ENCODE measurements at regions not wholly inside any gene's neighbourhood (a gene's known extent, or its start where the extent isn't known, plus 50 kb on each side); places are given as distances from the start of the nearest gene placed in this dataset.

DNA sequence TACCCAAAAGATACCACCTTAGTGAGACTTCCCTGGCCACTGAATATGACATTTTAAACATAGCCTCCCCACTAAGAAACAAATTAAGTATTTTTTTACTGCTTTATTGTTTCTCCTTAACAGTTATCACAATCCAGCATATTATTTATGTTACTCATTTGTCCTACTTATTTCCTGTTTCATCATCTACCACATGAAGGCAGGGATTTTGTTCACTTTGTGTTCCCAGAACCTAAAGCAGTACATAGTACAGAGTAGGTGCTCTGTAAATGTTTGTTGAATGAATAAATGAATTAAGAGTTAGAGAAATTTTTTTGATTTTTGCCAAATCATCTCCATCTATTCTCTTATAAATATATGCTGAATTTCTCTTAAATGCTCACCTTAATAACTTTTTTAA is 318.4 kb upstream of the GIMD1 start:
- DNase-seq (ENCODE audit: low read depth in 1 of 2, low spot score in 1 of 2) = no peak

GRCh38 chr4:106681381-106681921 is 312.9 kb upstream of the GIMD1 start:
- DNase-seq (ENCODE audit: low read depth in 1 of 2, low spot score in 1 of 2) = no peak

DNA sequence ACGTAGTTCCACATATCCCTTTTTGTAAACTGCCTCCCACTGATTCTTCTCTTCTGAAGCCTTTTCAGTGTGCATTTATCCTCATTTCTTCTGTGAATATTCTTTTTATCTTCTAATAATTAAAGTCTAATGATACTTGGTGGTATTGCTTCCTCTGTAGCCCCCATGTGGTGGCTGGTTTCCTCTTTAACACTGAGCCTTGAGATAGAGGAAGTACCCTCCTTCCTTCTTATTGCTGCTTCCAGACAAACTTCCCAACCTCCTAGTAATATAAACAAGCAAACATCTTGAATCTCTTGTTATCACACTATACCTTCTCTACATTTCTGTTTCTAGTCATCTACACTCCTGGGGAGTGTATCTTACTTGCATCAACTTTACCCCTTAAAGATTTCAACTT is 310.5 kb upstream of the GIMD1 start:
- no peak for DNase-seq (ENCODE audit: low read depth in 1 of 2, low spot score in 1 of 2)

DNA sequence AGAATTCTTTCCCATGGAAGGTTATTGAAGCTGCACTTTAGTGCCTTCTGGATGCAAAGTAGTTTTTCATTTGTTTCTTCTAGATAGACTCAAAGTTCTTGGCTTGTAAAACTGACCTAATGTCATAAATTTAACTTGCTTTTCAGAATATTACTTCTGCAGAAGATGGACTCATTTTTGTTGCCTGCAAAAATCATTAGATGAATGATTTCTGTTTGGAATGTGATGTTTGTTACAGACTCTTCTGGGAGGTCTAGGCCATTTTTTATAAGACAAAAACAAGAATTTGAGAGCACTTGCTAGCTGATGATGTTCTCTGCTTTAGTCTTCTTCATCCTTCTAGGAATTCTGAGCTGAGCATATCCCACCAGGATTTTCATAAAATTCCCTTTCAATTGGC is 308.6 kb upstream of the GIMD1 start:
- DNase-seq (ENCODE audit: low read depth in 1 of 2, low spot score in 1 of 2) = no peak

- no peak for DNase-seq (ENCODE audit: low read depth in 1 of 2, low spot score in 1 of 2)
Measured at GRCh38 chr4:106676173-106676921, 307.8 kb upstream of the GIMD1 start.

- no peak for DNase-seq (ENCODE audit: low read depth in 1 of 2, low spot score in 1 of 2)
Measured at GRCh38 chr4:106671716-106672115, 303.1 kb upstream of the GIMD1 start.

DNA sequence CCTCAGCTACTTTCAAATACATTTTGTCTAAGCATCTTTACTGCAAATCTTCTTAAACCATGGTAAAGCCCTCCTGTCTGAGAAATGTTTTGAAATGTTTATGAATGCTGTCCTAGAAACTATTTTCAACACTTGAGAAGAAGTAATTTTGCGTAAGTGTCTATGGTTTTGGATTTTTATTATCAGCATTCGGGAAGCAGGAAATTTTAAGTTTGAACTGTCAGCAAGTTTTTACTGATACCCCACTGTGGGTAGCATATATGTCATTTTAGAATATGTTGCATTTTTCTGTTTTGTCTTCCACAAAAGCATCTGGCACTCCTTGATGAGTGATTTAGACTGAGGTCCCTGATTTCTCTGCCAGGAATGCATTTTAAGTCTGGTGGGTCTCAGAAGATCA is 302.4 kb upstream of the GIMD1 start:
- DNase-seq (ENCODE audit: low read depth in 1 of 2, low spot score in 1 of 2) = no peak

DNA sequence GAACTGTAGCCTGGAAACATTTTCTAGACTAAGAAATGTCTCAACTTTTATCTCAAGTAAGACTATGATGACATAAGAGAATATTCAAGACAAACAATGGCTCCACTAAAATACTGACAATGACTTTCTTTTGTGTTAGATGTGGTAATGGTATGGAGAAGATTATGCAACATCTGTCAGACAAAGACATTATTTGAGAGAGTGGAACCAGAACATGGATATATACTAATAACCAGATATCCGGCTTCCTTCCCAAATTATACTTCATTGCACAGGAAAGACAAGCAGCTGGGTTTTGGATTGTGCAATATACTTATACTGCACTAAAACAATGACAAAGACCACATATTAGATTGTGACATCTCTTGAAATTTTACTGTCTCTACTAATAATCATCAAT is 290.8 kb upstream of the GIMD1 start:
- no peak for DNase-seq (ENCODE audit: low read depth in 1 of 2, low spot score in 1 of 2)

DNA sequence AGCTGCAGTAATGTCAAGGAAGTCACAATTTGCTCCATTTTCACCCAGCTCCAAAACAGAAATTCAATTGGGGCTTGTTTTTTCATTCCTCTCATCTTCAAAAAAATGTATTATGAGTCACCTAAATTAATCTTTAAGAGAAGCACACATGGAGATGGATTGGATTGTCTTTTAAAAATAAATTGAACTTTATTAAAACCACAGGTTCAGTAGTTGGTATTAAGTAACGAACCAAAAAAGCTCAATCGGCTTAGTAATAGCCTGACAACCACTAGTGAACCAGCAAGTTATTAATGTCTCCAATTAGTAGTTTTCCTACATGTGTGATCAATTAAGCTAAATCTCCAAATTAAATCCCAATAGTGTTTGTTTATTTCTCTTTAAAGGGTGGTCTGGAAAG is 283.5 kb upstream of the GIMD1 start:
- no peak for DNase-seq (ENCODE audit: low read depth in 1 of 2, low spot score in 1 of 2)

GRCh38 chr4:106650701-106651100 is 282.1 kb upstream of the GIMD1 start:
- DNase-seq (ENCODE audit: low read depth in 1 of 2, low spot score in 1 of 2) = no peak

DNA sequence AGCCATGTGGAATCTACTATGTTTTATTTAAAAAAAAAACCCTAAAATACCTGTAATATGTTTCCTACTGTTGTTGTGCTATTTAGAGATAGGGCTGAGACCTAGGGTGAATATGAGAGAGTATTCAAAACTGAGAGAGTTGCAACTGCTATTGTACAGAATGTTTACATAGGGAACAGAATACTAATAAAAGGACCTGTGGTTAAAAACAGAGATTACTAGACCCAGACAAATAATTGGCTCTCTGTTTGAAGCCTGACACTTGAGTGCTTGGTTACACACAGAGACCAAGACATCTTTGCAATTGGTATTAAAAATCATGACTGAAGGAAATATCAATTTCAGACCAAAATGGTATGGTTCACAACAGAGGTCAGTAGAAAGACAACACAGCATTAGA is 278.9 kb upstream of the GIMD1 start:
- no peak for DNase-seq (ENCODE audit: low read depth in 1 of 2, low spot score in 1 of 2)

- DNase-seq (ENCODE audit: low read depth in 1 of 2, low spot score in 1 of 2) = no peak
Measured at GRCh38 chr4:106629268-106629625, 260.7 kb upstream of the GIMD1 start.

- no peak for DNase-seq (ENCODE audit: low read depth in 1 of 2, low spot score in 1 of 2)
Measured at GRCh38 chr4:106628586-106629267, 260.1 kb upstream of the GIMD1 start.

GRCh38 chr4:106627051-106627450 is 258.5 kb upstream of the GIMD1 start:
- DNase-seq (ENCODE audit: low read depth in 1 of 2, low spot score in 1 of 2) = no peak

- DNase-seq (ENCODE audit: low read depth in 1 of 2, low spot score in 1 of 2) = no peak
Measured at GRCh38 chr4:106624671-106625070, 256.1 kb upstream of the GIMD1 start.

DNA sequence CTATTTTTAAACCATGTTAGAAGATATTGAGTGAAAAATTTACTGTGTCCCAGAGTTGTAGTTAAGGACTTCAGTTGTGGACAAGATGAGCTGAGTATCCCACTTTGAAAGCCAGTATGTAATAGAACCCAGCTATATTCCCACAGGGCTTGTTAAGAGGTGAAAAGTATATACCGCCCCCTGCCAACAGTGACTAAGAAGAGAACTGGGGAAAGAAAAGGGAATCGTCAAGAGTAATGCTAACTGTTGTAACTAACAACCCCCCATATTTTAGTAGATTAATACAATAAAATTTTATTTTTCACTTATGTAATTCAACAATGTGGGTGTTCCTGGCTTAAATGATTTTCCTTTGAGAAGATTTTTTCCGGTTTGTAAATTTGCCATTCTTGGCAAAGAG is 250.4 kb upstream of the GIMD1 start:
- no peak for DNase-seq (ENCODE audit: low read depth in 1 of 2, low spot score in 1 of 2)

DNA sequence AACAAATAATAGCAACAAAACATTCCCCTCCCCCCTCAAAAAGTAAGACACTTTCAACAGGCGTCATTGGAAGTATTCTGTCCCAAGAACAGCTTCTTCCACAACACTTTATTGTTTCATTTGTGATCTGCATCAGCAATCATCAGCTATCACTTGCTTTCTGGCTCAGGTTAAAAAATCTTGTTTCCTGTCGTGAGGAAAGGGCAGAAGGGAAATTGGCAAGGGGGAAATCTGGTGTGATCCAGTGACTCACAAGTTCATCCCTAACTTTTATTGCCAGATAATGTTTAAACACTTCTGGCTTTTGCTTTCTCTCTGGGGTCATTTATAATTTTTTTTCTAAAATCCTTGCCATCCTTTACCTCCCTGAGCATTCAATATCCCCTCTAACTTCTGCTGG is 247.4 kb upstream of the GIMD1 start:
- DNase-seq (ENCODE audit: low read depth in 1 of 2, low spot score in 1 of 2) = no peak

DNA sequence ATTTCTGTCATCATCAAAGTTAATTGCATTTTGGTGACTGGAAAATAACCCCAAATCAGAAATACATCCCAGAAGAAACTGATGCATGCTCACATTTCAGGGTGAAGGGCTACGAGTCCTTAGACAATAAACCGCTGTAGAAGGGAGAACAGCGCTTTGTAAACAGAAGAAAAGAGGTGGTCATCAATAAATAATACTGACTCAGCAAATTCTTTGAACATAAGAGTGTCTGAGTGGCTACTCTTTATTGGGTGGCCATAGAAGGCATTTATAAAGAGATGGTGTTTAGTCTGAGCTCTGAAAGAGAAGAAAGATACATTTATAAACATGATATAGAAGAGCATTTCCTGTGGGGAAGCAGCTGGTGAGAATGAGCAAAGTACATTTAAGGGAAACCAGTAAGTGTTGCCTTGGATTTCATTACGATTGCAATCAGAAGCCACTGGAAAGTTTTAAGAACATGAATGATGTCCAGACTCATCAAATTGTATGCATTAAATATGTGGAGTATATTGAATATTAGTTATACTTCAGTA is 246.9 kb upstream of the GIMD1 start:
- no peak for DNase-seq (ENCODE audit: low read depth in 1 of 2, low spot score in 1 of 2)

- no peak for DNase-seq (ENCODE audit: low read depth in 1 of 2, low spot score in 1 of 2)
Measured at GRCh38 chr4:106614441-106614840, 245.9 kb upstream of the GIMD1 start.

GRCh38 chr4:106609917-106610316 is 241.3 kb upstream of the GIMD1 start:
- no peak for DNase-seq (ENCODE audit: low read depth in 1 of 2, low spot score in 1 of 2)

DNA sequence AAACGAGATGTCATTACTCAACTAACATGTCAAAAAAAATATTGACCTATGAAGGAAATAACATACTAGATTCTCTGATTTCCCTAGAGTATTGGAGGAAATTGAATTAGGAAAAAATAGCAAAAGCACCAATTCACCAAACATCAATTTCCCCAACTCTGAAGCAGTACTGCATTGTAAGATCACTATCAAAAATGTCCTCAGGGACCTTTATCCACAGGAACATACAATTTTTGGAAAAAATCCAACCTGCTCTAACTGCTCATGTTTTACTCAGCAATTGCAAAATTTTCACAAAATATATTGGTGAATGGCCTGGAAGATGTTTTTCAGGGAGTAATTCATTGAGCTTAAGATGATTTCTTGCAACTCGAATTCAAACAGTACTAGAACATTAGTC is 239.0 kb upstream of the GIMD1 start:
- DNase-seq (ENCODE audit: low read depth in 1 of 2, low spot score in 1 of 2) = no peak

GRCh38 chr4:106604319-106605051 is 235.9 kb upstream of the GIMD1 start:
- no peak for DNase-seq (ENCODE audit: low read depth in 1 of 2, low spot score in 1 of 2)

Data from activated CD4-positive, alpha-beta T cell treated with anti-CD3 and anti-CD28 coated beads, Interleukin-2, amount 50 U/mL, for 24 hours (primary cell).